Stimulated activated CD4-positive, alpha-beta T cell treated with anti-CD3 and anti-CD28 coated beads, Interleukin-12 subunit alpha, Interleukin-12 subunit beta, amount 100 ng/mL, for 4 hours (primary cell): ENCODE measurements at regions not wholly inside any gene's neighbourhood (a gene's known extent, or its start where the extent isn't known, plus 50 kb on each side); places are given as distances from the start of the nearest gene placed in this dataset.
"Not testable (repeated sequence)": the region's sequence is repeated elsewhere in the genome, so short reads cannot be mapped to it uniquely, and the experiment has no call there.

Experiments used
- DNase-seq: peaks from one replicate; pipeline ENCODE4 v3.0.0-alpha.2; 2020

DNA sequence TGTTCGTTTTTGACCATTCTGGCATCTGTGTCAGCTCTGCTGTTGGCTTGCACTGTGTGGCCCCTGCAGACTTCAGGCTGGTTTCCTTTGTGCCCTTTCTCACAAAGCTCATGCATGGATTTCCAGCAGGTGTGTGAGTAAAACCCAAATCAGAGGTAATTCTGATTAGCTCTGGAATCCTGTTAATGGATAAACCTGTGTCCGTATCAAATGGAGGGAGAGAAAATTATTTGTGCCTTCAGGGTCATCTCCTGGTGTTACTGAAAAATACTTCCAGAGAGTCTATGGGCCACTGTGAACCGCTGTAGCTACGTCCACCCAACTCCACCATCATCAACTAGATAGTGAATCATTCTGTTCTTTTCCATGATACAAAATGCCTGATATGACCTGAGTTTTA is 726.1 kb upstream of the TPTE start:
- DNase-seq: not testable (repeated sequence)

DNA sequence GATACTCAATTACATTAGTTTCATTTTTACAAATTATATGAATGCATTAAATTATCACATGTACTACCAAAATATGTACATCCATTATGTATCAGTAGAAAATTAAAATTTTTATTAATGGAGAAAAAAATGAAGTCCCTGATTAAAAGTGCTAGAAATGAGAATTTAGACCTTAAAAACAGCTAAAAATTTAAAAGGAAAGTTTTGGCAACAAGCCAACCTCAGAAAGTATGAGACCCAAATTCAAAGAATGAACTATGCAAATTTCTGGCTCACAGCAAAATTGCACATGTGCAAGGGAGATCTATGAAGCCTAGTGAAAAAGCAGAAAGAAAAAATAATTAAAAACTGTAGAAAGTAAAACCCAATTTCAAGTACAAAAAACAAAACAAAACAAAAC is 725.1 kb upstream of the TPTE start:
- DNase-seq: not testable (repeated sequence)

- DNase-seq: not testable (repeated sequence)
These were observed 713.7 kb upstream of the TPTE start for GRCh38 chr21:9807675-9808074.

GRCh38 chr21:9811223-9812004 is 710.0 kb upstream of the TPTE start:
- DNase-seq: not testable (repeated sequence)

GRCh38 chr21:9812507-9812906 is 708.9 kb upstream of the TPTE start:
- not testable (repeated sequence) for DNase-seq

DNA sequence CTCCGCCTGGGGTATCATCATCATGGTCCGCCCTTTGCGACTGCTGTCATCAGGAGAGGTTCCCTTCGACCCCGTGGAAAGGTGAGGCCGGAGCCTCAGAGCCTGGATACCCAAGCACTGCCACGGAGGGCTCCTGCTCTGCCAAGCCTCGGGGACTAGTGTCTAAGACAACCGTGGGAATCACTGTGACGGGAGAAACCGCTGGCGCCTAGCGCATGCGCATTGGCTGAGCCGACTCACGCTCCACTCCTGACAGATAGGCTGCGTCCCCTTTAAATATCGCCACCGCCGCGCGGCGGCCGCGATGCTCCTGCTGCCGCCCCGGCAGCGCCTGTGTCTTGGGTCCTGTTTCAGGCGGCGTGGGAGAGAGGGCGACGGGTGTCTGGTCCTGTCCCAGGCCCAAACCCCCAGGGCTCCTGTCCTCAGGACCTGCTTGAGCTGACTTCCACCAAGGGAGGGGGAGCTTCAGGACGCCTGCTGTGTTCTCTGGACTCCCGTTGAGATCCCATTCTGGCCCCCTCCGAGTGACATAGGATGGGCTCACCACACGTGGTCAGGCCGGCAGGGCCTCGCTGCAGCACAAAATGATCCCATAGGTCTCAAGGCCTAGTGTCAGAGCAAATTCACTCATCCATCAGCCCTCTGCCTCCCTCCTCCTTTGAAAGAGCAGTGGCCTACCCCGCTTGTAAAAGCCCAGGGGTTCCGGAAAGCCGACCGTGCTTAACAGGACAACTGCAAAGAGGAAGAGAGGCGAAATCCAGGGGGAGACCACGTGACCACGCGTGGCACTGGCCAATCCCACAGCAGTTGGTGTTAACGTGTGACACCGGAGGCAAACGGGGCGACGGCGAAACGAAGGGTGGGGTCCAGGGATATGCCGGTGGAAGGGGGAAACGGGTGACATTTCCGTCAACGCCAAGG is 707.2 kb upstream of the TPTE start:
- DNase-seq: not testable (repeated sequence)

DNA sequence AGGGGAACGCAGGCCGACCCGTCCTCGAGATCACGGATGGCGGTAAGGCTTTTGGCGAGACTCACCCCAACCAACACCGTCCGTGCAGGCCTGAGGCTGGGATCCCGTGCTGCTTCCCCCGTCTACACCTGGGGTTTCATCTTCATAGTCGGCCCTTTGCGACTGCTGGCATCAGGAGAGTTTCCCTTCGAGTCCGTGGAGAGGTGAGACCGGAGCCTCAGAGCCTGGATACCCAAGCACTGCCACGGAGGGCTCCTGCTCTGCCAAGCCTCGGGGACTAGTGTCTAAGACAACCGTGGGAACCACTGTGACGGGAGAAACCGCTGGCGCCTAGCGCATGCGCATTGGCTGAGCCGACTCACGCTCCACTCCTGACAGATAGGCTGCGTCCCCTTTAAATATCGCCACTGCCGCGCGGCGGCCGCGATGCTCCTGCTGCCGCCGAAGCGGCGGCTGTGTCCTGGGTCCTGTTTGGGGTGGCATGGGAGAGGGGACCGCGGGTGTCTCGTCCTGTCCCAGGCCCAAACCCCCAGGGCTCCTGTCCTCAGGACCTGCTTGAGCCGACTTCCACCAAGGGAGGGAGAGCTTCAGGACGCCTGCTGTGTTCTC is 706.1 kb upstream of the TPTE start:
- DNase-seq: not testable (repeated sequence)

DNA sequence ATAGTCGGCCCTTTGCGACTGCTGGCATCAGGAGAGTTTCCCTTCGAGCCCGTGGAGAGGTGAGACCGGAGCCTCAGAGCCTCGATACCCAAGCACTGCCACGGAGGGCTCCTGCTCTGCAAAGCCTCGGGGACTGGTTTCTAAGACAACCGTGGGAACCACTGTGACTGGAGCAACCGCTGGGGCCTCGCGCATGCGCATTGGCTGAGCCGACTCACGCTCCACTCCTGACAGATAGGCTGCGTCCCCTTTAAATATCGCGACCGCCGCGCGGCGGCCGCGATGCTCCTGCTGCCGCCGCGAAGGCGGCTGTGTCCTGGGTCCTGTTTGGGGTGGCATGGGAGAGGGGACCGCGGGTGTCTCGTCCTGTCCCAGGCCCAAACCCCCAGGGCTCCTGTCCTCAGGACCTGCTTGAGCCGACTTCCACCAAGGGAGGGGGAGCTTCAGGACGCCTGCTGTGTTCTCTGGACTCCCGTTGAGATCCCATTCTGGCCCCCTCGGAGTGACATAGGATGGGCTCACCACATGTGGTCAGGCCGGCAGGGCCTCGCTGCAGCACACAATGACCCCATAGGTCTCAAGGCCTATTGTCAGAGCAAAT is 704.5 kb upstream of the TPTE start:
- not testable (repeated sequence) for DNase-seq

- DNase-seq: not testable (repeated sequence)
These were observed 703.4 kb upstream of the TPTE start for GRCh38 chr21:9817841-9818441.

- not testable (repeated sequence) for DNase-seq
These were observed 701.7 kb upstream of the TPTE start for GRCh38 chr21:9819549-9820192.

- not testable (repeated sequence) for DNase-seq
These were observed 700.8 kb upstream of the TPTE start for GRCh38 chr21:9820579-9820978.

DNA sequence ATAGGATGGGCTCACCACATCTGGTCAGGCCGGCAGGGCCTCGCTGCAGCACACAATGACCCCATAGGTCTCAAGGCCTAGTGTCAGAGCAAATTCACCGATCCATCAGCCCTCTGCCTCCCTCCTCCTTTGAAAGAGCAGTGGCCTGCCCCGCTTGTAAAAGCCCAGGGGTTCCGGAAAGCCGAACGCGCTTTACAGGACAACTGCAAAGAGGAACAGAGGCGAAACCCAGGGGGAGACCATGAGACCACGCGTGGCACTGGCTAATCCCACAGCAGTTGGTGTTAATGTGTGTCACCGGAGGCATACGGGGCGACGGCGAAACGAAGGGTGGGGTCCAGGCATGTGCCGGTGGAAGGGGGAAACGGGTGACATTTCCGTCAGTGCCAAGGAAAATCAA is 699.9 kb upstream of the TPTE start:
- DNase-seq: not testable (repeated sequence)

- not testable (repeated sequence) for DNase-seq
These were observed 699.1 kb upstream of the TPTE start for GRCh38 chr21:9822093-9822820.

DNA sequence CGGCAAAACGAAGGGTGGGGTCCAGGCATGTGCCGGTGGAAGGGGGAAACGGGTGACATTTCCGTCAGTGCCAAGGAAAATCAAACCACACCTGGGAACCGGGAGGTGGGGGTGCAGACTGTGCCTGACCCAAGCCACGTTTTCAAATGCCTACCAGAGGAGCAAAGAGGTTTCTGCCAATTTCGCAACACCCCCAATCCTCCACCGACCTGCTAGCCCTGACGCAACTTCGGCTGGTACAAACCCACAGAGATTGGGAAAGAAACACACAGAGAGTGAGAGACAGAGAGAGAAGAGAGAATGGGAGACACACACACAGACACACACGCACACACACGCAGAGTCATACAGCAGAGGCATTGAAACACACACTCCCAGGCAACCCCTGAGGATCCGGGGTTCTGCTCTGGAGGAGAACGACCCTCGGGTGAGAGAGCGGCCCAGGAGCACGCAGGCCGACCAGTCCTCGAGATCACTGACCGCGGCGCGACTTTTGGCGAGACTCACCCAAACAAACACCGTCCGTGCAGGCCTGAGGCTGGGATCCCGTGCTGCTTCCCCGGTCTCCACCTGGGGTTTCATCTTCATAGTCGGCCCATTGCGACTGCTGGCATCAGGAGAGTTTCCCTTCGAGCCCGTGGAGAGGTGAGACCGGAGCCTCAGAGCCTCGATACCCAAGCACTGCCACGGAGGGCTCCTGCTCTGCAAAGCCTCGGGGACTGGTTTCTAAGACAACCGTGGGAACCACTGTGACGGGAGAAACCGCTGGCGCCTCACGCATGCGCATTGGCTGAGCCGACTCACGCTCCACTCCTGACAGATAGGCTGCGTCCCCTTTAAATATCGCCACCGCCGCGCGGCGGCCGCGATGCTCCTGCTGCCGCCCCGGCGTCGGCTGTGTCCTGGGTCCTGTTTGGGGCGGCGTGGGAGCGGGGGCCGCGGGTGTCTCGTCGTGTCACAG is 697.9 kb upstream of the TPTE start:
- peak; percentile 11 for DNase-seq

- DNase-seq: not testable (repeated sequence)
These were observed 690.6 kb upstream of the TPTE start for GRCh38 chr21:9830801-9831200.

DNA sequence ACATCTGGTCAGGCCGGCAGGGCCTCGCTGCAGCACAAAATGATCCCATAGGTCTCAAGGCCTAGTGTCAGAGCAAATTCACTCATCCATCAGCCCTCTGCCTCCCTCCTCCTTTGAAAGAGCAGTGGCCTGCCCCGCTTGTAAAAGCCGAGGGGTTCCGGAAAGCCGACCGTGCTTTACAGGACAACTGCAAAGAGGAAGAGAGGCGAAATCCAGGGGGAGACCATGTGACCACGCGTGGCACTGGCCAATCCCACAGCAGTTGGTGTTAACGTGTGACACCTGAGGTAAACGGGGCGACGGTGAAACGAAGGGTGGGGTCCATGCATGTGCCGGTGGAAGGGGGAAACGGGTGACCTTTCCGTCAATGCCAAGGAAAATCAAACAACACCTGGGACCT is 688.6 kb upstream of the TPTE start:
- DNase-seq: not testable (repeated sequence)

- DNase-seq: not testable (repeated sequence)
These were observed 684.8 kb upstream of the TPTE start for GRCh38 chr21:9836547-9836946.

GRCh38 chr21:9837001-9837400 is 684.4 kb upstream of the TPTE start:
- not testable (repeated sequence) for DNase-seq

- not testable (repeated sequence) for DNase-seq
These were observed 683.9 kb upstream of the TPTE start for GRCh38 chr21:9837526-9837925.
